Subcutaneous abdominal adipose tissue (tissue), 5 donors: ENCODE measurements at regions not wholly inside any gene's neighbourhood (a gene's known extent, or its start where the extent isn't known, plus 50 kb on each side); places are given as distances from the start of the nearest gene placed in this dataset.

Experiments used
- H3K27ac ChIP-seq: one replicate; pipeline ENCODE4 v1.7.0; 2013; ENCODE audit warnings: low read depth, mild to moderate bottlenecking, inconsistent platforms, low read length, moderate library complexity
- H3K27me3 ChIP-seq, 5 donors: one replicate each; pipeline ENCODE4 v1.7.0; 2013; ENCODE audit warnings: low read length in 5 of 5, inconsistent platforms in 1 of 5; ENCODE audit not compliant: control insufficient read depth in 5 of 5, insufficient read depth in 4 of 5
- H3K36me3 ChIP-seq, 5 donors: one replicate each; pipeline ENCODE4 v1.7.0; 2013; ENCODE audit warnings: low read length in 5 of 5; ENCODE audit not compliant: control insufficient read depth in 5 of 5, insufficient read depth in 5 of 5
- H3K4me1 ChIP-seq, 5 donors: one replicate each; pipeline ENCODE4 v1.7.0; 2013; ENCODE audit warnings: low read length in 5 of 5, mild to moderate bottlenecking in 3 of 5, moderate library complexity in 1 of 5; ENCODE audit not compliant: control insufficient read depth in 5 of 5, insufficient read depth in 5 of 5
- H3K4me3 ChIP-seq, 5 donors: one replicate each; pipeline ENCODE4 v1.7.0; 2013; ENCODE audit warnings: low read length in 5 of 5, low read depth in 1 of 5
- H3K9ac ChIP-seq, 5 donors: one replicate each; pipeline ENCODE4 v1.7.0; 2013; ENCODE audit warnings: low read length in 5 of 5, mild to moderate bottlenecking in 4 of 5, moderate library complexity in 3 of 5
- H3K9me3 ChIP-seq, 5 donors: one replicate each; pipeline ENCODE4 v1.7.0; 2013; ENCODE audit warnings: low read length in 5 of 5; ENCODE audit not compliant: control insufficient read depth in 5 of 5
- donor health status: healthy.
- donor health status: healthy.
- donor health status: healthy.
- donor health status: healthy.
- donor health status: healthy.

DNA sequence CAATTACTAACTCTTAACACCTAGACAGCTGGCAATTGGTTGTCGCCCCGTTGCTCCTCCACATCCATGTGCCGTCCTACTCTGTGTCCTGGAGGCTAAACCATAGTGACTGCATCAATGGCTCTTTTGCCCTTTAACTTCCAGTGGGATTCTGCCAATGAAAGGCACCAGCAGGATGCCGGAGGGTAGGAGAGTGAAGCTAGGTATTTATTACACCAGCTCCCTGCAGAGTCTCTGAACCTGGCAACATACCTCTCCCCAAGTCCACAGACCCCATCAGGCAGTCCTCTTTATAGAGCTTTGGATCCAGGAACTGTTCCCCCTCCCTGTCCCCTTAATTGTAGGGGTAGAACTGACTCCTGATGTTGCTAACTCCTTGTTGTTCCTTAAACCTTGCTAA lies 426.8 kb downstream of the HNRNPD start:
- Histone ChIP-seq H3K4me3 (no peak overlapping the region), H3K9ac (no peak overlapping the region), H3K27ac (no peak overlapping the region), H3K9me3 (no peaks in the 10 kb centered on the region), H3K36me3 (no peaks in the 10 kb centered on the region), H3K27me3 (no peaks in the 10 kb centered on the region), H3K4me1 (no peaks in the 10 kb centered on the region)

DNA sequence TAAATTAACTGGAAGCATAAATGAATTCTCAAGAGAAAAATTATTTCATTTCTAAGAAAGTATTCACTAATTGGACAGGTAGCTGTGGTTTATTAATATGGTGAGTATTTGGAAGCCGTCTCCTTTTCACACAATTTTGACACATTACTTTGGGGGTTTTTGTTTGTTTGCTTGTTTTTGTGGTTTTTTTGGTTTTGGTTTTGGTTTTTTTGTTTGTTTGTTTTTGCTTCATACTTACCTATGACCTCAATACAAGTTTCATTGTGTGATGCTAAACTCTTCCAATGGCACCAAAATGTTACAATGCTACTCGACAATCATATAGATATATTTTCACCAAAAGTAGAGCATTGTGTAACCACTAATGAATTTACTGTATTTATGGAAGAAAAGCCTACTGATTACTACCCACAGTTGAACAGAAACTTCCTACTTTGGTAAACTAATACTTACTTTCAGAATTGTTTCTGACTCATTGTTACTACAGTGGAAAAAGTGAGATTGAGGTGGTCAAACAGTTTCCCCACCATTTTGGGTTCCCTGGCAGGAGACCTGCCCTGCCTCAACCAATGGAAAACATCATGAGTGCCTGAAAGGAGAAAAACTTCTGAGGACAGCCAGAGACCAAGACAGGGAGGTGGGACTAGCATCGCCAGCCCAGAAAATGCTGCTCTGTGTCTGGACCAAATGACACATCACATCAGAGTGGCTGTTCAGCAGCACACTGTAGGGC lies 443.1 kb downstream of the HNRNPD start:
- H3K4me3 ChIP-seq = no peak overlapping the region
- H3K9ac ChIP-seq = no peak overlapping the region
- H3K36me3 ChIP-seq = no peaks in the 10 kb centered on the region
- H3K27ac ChIP-seq = no peak overlapping the region
- H3K9me3 ChIP-seq = no peaks in the 10 kb centered on the region
- no peaks in the 10 kb centered on the region for H3K27me3 ChIP-seq
- H3K4me1 ChIP-seq = no peaks in the 10 kb centered on the region

DNA sequence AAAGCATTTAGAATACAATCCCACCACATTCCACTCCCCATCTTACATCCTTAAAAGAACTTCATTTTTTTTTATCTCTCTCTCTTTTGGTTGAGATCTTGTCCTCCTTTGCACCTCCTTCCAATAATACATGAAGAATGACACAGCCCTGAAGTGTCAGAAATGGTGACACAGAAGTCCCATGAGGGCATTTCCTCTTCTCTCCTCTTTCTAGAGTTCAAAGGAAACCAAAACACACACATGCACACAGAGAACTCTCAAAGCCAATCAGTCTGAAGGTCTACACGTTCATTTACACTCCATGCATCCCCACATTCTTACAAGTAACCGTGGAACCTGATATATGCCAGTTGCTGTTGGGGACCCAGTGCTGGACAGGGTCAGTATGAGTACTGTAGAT lies 450.7 kb downstream of the HNRNPD start:
- Histone ChIP-seq H3K4me3 (no peak overlapping the region), H3K27me3 (peaks cover 0 to 2% (median 0%) of the 10 kb centered on the region in 5 donors), H3K36me3 (no peaks in the 10 kb centered on the region), H3K9me3 (no peaks in the 10 kb centered on the region), H3K9ac (no peak overlapping the region), H3K27ac (no peak overlapping the region), H3K4me1 (peaks cover 0 to 12% (median 0%) of the 10 kb centered on the region in 5 donors)

DNA sequence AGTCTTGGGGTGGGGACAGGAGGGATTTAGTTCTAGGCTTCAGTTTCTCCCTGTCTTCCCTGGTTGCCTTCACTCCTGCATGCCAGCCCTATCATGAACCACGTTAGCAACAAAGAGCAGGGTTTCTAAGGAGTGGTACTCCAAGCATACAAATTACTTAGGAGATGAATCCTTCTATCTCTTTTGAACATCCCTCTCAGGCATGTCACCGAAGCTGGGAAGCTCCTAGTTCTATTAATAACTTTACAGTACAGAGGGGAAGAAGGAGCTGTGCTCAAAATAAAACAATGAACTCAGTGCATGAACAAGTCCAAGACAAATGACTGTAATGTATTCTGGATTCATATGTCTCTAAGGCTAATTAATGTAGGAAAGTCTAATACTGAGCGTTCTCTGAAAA lies 450.6 kb upstream of the RASGEF1B start:
- no peak overlapping the region for H3K27ac ChIP-seq
- H3K9ac ChIP-seq = no peak overlapping the region
- H3K4me1 ChIP-seq = peaks cover 0 to 12% (median 0%) of the 10 kb centered on the region in 5 donors
- H3K9me3 ChIP-seq = no peaks in the 10 kb centered on the region
- no peak overlapping the region for H3K4me3 ChIP-seq
- H3K27me3 ChIP-seq = peaks cover 0 to 2% (median 0%) of the 10 kb centered on the region in 5 donors
- no peaks in the 10 kb centered on the region for H3K36me3 ChIP-seq

- Histone ChIP-seq H3K9me3 (no peaks in the 10 kb centered on the region), H3K27ac (no peak overlapping the region), H3K36me3 (no peaks in the 10 kb centered on the region), H3K4me3 (no peak overlapping the region), H3K9ac (no peak overlapping the region), H3K27me3 (peaks cover 0 to 2% (median 0%) of the 10 kb centered on the region in 5 donors), H3K4me1 (peaks cover 0 to 12% (median 0%) of the 10 kb centered on the region in 5 donors)
Measured at GRCh38 chr4:81921751-81922159, 450.0 kb upstream of the RASGEF1B start.

- H3K9ac ChIP-seq = no peak overlapping the region
- H3K36me3 ChIP-seq = no peaks in the 10 kb centered on the region
- no peak overlapping the region for H3K4me3 ChIP-seq
Measured at GRCh38 chr4:81919810-81920209, 448.1 kb upstream of the RASGEF1B start.

DNA sequence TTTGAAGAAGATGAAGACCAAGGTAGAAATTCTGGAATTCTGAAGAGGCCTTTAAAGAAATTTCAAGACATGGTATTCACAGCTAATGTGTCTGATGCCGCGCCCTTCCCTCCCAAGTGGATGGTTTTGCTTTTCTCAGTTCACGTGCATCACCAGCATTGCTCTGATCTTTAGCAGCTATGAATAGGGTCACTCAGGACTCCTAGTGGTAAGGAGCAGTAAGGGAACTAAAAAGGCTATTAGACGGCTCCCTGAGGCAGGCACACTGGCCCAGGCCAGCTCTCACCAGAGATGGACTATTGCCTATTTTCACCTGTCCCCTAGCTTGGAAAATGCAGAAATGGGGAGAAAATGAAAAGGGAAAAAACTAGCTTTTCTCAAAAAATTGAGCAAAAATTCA lies 447.5 kb upstream of the RASGEF1B start:
- Histone ChIP-seq H3K36me3 (no peaks in the 10 kb centered on the region), H3K4me3 (no peak overlapping the region), H3K27ac (no peak overlapping the region), H3K27me3 (peaks cover 0 to 2% (median 0%) of the 10 kb centered on the region in 5 donors), H3K9me3 (no peaks in the 10 kb centered on the region), H3K9ac (no peak overlapping the region), H3K4me1 (peaks cover 0 to 12% (median 0%) of the 10 kb centered on the region in 5 donors)

More at GRCh38 chr4:81919810-81920209, 448.1 kb upstream of the RASGEF1B start:
- Histone ChIP-seq H3K27me3 (peaks cover 0 to 2% (median 0%) of the 10 kb centered on the region in 5 donors), H3K9me3 (no peaks in the 10 kb centered on the region), H3K27ac (no peak overlapping the region), H3K4me1 (peaks cover 0 to 12% (median 0%) of the 10 kb centered on the region in 5 donors)

GRCh38 chr4:81915430-81915829 lies 443.7 kb upstream of the RASGEF1B start:
- Histone ChIP-seq H3K4me3 (no peak overlapping the region), H3K4me1 (no peaks in the 10 kb centered on the region), H3K9ac (no peak overlapping the region), H3K9me3 (no peaks in the 10 kb centered on the region), H3K27me3 (no peaks in the 10 kb centered on the region), H3K27ac (no peak overlapping the region), H3K36me3 (no peaks in the 10 kb centered on the region)

GRCh38 chr4:81914623-81915022 lies 442.9 kb upstream of the RASGEF1B start:
- Histone ChIP-seq H3K4me1 (no peaks in the 10 kb centered on the region), H3K9ac (no peak overlapping the region), H3K27ac (no peak overlapping the region), H3K36me3 (no peaks in the 10 kb centered on the region), H3K9me3 (no peaks in the 10 kb centered on the region), H3K4me3 (no peak overlapping the region), H3K27me3 (no peaks in the 10 kb centered on the region)

DNA sequence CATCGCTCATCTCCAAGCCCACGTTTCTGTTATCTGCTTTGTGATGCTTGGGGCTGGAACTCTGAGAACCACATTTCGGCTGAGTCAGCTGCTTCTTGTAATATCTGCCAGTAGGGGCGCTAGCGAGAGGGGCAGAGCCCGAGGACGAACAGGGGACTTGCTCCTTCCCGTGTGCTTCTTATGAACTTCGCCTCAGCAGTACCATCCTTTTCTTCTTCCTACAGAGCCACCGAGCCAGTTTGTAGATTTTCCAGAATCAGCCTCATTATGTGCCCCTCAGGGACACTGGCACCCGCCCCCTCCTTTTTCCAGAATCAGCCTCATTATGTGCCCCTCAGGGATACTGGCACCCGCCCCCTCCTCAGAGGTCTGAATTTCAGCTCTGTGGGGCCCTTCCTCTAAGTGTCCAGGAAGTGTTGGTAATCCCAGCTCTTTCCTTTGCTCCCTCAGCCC lies 441.7 kb upstream of the RASGEF1B start:
- H3K36me3 ChIP-seq = no peaks in the 10 kb centered on the region
- H3K27me3 ChIP-seq = no peaks in the 10 kb centered on the region
- H3K4me1 ChIP-seq = no peaks in the 10 kb centered on the region

More for the DNA sequence above, 441.7 kb upstream of the RASGEF1B start:
- Histone ChIP-seq H3K9me3 (no peaks in the 10 kb centered on the region), H3K4me3 (no peak overlapping the region), H3K9ac (no peak overlapping the region), H3K27ac (no peak overlapping the region)
